Testis (tissue), 2 donors: ENCODE measurements at regions not wholly inside any gene's neighbourhood (a gene's known extent, or its start where the extent isn't known, plus 50 kb on each side); places are given as distances from the start of the nearest gene placed in this dataset.
"Not testable (repeated sequence)": the region's sequence is repeated elsewhere in the genome, so short reads cannot be mapped to it uniquely, and the experiment has no call there.

Experiments used
- DNase-seq: peaks from one replicate; pipeline ENCODE4 v3.0.0-alpha.2; 2019
- H3K27ac ChIP-seq, 2 donors: fragments of 200-600 bp; sonication (generic); one replicate each; pipeline ENCODE4 v1.5.1; 2019
- H3K27me3 ChIP-seq: fragments of 200-600 bp; sonication (generic); one replicate; pipeline ENCODE4 v1.5.1; 2019
- H3K36me3 ChIP-seq: fragments of 200-600 bp; sonication (generic); one replicate; pipeline ENCODE4 v1.5.1; 2017; ENCODE audit warnings: low read depth; ENCODE audit errors: missing control alignments
- H3K4me1 ChIP-seq: fragments of 200-600 bp; sonication (generic); one replicate; pipeline ENCODE4 v1.5.1; 2019
- H3K4me3 ChIP-seq, 2 donors: fragments of 200-600 bp; sonication (generic); one replicate each; pipeline ENCODE4 v1.5.1; 2017 to 2019
- H3K9me3 ChIP-seq: fragments of 200-600 bp; sonication (generic); one replicate; pipeline ENCODE4 v1.5.1; 2017
- POLR2A ChIP-seq: fragments of 450-650 bp; IDR thresholded peaks from one replicate; pipeline ENCODE4 v1.6.1; 2017; ENCODE audit warnings: antibody characterized with exemption, mild to moderate bottlenecking, moderate library complexity
- WGBS, 2 donors: methylation state at CpG; one replicate each; pipeline ENCODE4 v1.1.5; 2018; 5-methylcytosine and 5-hydroxymethylcytosine counted together
- intact Hi-C: fragments of 100-400 bp; cut with DNase I; formaldehyde crosslinking; loops from one replicate; pipeline ENCODE4 v1.15.1; 2023; ENCODE audit warnings: low total_unique reads
- TF ChIP-seq, protein P1 (sequence below), 3 experiments: fragments of 450-650 bp in 2 of 3; fragments of 200-600 bp in 1 of 3; sonication (generic) in 1 of 3; IDR thresholded peaks; one replicate each; pipeline ENCODE4 v1.5.1; 2016 to 2019; ENCODE audit warnings: antibody characterized with exemption in 3 of 3, mild to moderate bottlenecking in 2 of 3, moderate library complexity in 1 of 3

DNA sequence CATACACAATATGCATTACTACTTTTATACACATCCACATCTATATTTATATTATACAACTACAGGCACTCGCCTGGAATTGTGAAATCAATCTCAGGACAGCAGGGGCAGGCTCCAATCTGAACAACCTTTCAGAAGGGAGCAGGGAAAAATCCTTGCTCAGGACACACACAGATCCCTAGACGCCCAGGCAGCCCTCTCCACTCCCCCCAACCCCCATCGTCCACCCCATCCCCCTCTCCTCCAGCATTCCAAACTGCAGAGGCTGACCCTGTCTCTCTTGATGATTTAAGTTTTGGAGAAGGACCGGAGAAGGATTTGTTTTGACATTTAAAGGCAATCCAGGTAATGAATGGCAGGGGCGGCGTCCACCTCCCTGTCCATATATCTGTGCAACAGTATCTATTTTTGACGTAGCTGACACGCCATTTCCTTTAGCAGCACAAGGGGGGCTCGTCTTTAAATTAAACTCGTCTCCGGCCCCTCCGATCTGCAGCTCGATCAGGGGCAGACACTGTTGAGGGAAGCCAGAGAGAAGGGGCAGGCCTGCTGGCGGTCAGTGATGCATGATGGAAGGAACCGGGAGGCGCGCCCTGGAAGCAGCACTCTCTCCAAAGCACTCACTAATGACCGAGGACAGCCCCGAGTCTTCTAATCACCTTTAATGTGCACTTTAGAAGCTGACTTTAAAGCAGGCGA is 95.0 kb upstream of the TBX5 start:
- no peak for TF ChIP-seq POLR2A
- TF ChIP-seq, protein P1, sequence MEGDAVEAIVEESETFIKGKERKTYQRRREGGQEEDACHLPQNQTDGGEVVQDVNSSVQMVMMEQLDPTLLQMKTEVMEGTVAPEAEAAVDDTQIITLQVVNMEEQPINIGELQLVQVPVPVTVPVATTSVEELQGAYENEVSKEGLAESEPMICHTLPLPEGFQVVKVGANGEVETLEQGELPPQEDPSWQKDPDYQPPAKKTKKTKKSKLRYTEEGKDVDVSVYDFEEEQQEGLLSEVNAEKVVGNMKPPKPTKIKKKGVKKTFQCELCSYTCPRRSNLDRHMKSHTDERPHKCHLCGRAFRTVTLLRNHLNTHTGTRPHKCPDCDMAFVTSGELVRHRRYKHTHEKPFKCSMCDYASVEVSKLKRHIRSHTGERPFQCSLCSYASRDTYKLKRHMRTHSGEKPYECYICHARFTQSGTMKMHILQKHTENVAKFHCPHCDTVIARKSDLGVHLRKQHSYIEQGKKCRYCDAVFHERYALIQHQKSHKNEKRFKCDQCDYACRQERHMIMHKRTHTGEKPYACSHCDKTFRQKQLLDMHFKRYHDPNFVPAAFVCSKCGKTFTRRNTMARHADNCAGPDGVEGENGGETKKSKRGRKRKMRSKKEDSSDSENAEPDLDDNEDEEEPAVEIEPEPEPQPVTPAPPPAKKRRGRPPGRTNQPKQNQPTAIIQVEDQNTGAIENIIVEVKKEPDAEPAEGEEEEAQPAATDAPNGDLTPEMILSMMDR (IDR thresholded peaks at IDR 0.05), result no peak

GRCh38 chr12:114500131-114500530 is 94.2 kb upstream of the TBX5 start:
- no peak for TF ChIP-seq POLR2A
- TF ChIP-seq, protein P1 (IDR thresholded peaks at IDR 0.05), result no peak
- Histone ChIP-seq H3K27me3 (no peaks in the 10 kb centered on the region), H3K4me3 (no peak overlapping the region), H3K27ac (no peak overlapping the region), H3K4me1 (no peaks in the 10 kb centered on the region), H3K9me3 (no peaks in the 10 kb centered on the region), H3K36me3 (no peaks in the 10 kb centered on the region)
- intact Hi-C loops, result no loop called here
- DNase-seq, result no peak
- 39 to 40% methylated on average over 2 of the region's 2 CpGs for WGBS, 2 donors

More for the DNA sequence above, 95.0 kb upstream of the TBX5 start:
- H3K4me3 ChIP-seq, result no peak overlapping the region
- H3K9me3 ChIP-seq, result no peaks in the 10 kb centered on the region
- H3K4me1 ChIP-seq, result no peaks in the 10 kb centered on the region
- no peaks in the 10 kb centered on the region for H3K36me3 ChIP-seq
- intact Hi-C loops, result no loop called here
- WGBS, 2 donors, result 2% methylated on average over 20 of the region's 20 CpGs
- DNase-seq, result no peak
- H3K27me3 ChIP-seq, result no peaks in the 10 kb centered on the region
- no peak overlapping the region for H3K27ac ChIP-seq

- no peak for DNase-seq
- Histone ChIP-seq H3K27ac (no peak overlapping the region), H3K36me3 (no peaks in the 10 kb centered on the region), H3K9me3 (no peaks in the 10 kb centered on the region), H3K4me3 (no peak overlapping the region), H3K4me1 (no peaks in the 10 kb centered on the region), H3K27me3 (no peaks in the 10 kb centered on the region)
- WGBS, 2 donors, result 79 to 81% methylated on average over 5 of the region's 5 CpGs
- intact Hi-C loops, result no loop called here
- no peak for TF ChIP-seq POLR2A
- TF ChIP-seq, protein P1 (IDR thresholded peaks at IDR 0.05), result no peak
These were observed 93.4 kb upstream of the TBX5 start for GRCh38 chr12:114499338-114499737.

DNA sequence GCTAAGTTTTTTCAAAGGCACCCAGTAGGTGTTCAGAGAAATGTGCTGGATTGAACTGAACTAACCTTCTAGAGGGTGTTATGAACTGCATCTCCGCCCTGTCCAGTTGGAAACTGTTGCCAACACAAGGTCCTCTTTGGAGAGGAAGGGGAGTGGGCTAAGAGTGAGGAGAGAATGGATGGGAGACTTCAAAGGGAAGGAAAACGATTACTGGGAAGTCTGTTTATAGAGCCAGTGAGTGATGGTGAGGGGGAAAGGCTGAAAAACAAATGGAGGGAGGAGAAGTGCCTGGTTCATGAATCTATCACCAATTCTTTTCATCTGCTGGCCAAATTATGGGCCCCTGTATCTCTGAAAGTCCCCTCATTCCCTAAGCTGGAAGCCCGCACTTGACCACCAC is 86.0 kb upstream of the TBX5 start:
- Histone ChIP-seq H3K4me1 (no peaks in the 10 kb centered on the region), H3K27ac (no peak overlapping the region), H3K36me3 (no peaks in the 10 kb centered on the region), H3K9me3 (no peaks in the 10 kb centered on the region), H3K4me3 (no peak overlapping the region), H3K27me3 (no peaks in the 10 kb centered on the region)
- 41 to 49% methylated on average over 3 of the region's 3 CpGs for WGBS, 2 donors
- TF ChIP-seq POLR2A, result no peak
- TF ChIP-seq, protein P1 (IDR thresholded peaks at IDR 0.05), result no peak
- intact Hi-C loops, result no loop called here
- DNase-seq, result no peak

GRCh38 chr12:114484822-114485459 is 79.0 kb upstream of the TBX5 start:
- H3K4me1 ChIP-seq, H3K27ac ChIP-seq, H3K9me3 ChIP-seq, H3K27me3 ChIP-seq, H3K36me3 ChIP-seq, DNase-seq, H3K4me3 ChIP-seq, intact Hi-C loops: not testable (repeated sequence)
- WGBS, 2 donors, result 60 to 76% methylated on average over 11 to 45 of the region's 45 CpGs
